HCT116 (cell line): ENCODE measurements at regions not wholly inside any gene's neighbourhood (a gene's known extent, or its start where the extent isn't known, plus 50 kb on each side); places are given as distances from the start of the nearest gene placed in this dataset.

Source experiments
- CBX3 ChIP-seq: IDR thresholded peaks from 2 replicates; pipeline ENCODE4 v1.6.1; 2012; ENCODE audit warnings: low read depth
- CTCF ChIP-seq, 3 experiments: fragments of 200-600 bp in 1 of 3; sonication (generic) in 1 of 3; IDR thresholded peaks in 2 of 3; conservative IDR thresholded peaks in 1 of 3; 2 replicates each; pipeline ENCODE4 v1.5.1; 2012 to 2017; ENCODE audit warnings: low read depth in 2 of 3, low read length in 2 of 3, antibody characterized with exemption in 1 of 3, borderline replicate concordance in 1 of 3, control low read depth in 1 of 3, mild to moderate bottlenecking in 1 of 3, mixed read lengths in 1 of 3, mixed run types in 1 of 3, moderate library complexity in 1 of 3; ENCODE audit not compliant: insufficient read depth in 1 of 3
- EGR1 ChIP-seq: IDR thresholded peaks from 2 replicates; pipeline ENCODE4 v1.6.1; 2012; ENCODE audit warnings: low read depth
- EZH2 ChIP-seq: fragments of 200-600 bp; sonication (generic); IDR thresholded peaks from 2 replicates; pipeline ENCODE4 v1.6.1; 2017; ENCODE audit warnings: antibody characterized with exemption, mixed run types
- EZH2phosphoT487 ChIP-seq: fragments of 200-600 bp; IDR thresholded peaks from 2 replicates; pipeline ENCODE4 v1.6.1; 2018; ENCODE audit warnings: antibody characterized with exemption, borderline replicate concordance
- JUND ChIP-seq: IDR thresholded peaks from 2 replicates; pipeline ENCODE4 v1.6.1; 2012
- POLR2A ChIP-seq: IDR thresholded peaks from 2 replicates; pipeline ENCODE4 v1.7.0; 2011; ENCODE audit warnings: borderline replicate concordance; ENCODE audit not compliant: insufficient read depth, insufficient read length; ENCODE audit errors: extremely low read depth
- POLR2AphosphoS5 ChIP-seq: IDR thresholded peaks from 2 replicates; pipeline ENCODE4 v1.6.1; 2011; ENCODE audit warnings: mild to moderate bottlenecking, low read depth, low read length, moderate library complexity
- RAD21 ChIP-seq: IDR thresholded peaks from 2 replicates; pipeline ENCODE4 v1.6.1; 2012; ENCODE audit warnings: low read depth, mild to moderate bottlenecking
- SIN3A ChIP-seq: IDR thresholded peaks from 2 replicates; pipeline ENCODE4 v1.6.1; 2012; ENCODE audit warnings: low read depth
- SRF ChIP-seq: IDR thresholded peaks from 2 replicates; pipeline ENCODE4 v1.6.1; 2012; ENCODE audit warnings: low read depth
- ZFX ChIP-seq: fragments of 450-650 bp; IDR thresholded peaks from 2 replicates; pipeline ENCODE4 v1.6.1; 2017
- TF ChIP-seq, protein P1 (sequence below): IDR thresholded peaks from 2 replicates; pipeline ENCODE4 v1.6.1; 2012

DNA sequence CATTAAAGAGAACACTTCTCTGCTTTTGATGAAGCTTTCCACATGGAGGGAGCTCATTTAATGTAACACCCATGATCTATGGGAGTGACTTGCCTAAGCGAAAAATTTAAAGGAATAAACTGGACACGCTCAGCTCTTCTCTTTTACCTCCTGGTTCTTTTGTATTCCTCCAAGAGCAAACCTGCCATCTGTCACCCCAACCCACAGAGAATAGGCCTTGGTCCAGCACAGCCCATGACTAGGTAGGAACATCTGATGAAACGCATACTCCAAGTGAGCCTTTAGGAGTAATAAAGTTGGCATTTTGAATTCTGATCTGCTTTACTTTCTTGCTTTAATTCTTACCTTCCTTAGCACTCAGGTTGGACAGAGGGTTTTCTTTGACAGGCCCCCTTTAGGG, 389.0 kb downstream of the HNRNPD start:
- TF ChIP-seq EZH2 (no peak), POLR2A (no peak), EZH2phosphoT487 (no peak), CTCF (IDR thresholded peaks at IDR 0.05 in 2 of 3, conservative IDR thresholded peaks at IDR 0.05 in 1 of 3; ENCODE audit: borderline replicate concordance in 1 of 3, insufficient read depth in 1 of 3, low read depth in 2 of 3, low read length in 2 of 3) (no peak), POLR2AphosphoS5 (no peak), SIN3A (no peak), EGR1 (no peak), ZFX (no peak), CBX3 (no peak), JUND (no peak), SRF (no peak), RAD21 (no peak)
- TF ChIP-seq, protein P1, sequence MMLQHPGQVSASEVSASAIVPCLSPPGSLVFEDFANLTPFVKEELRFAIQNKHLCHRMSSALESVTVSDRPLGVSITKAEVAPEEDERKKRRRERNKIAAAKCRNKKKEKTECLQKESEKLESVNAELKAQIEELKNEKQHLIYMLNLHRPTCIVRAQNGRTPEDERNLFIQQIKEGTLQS: no peak
